Keratinocyte (primary cell): ENCODE measurements at regions not wholly inside any gene's neighbourhood (a gene's known extent, or its start where the extent isn't known, plus 50 kb on each side); places are given as distances from the start of the nearest gene placed in this dataset.

Experiments used
- DNase-seq: peaks from one replicate; pipeline ENCODE4 v3.0.0-alpha.2; 2011; ENCODE audit warnings: low read depth, missing footprints, low spot score
- FAIRE-seq: peaks from 2 replicates; lab custom pipeline; 2011; peaks lifted over from hg19 to GRCh38; lab: Jason Lieb, UNC
- H2AFZ ChIP-seq: 2 replicates; pipeline ENCODE4 v1.6.0; 2012; ENCODE audit warnings: low read length, control low read depth, inconsistent platforms; ENCODE audit not compliant: control insufficient read depth
- H3K27ac ChIP-seq: 2 replicates; pipeline ENCODE4 v1.5.1; 2011; ENCODE audit warnings: low read length; ENCODE audit not compliant: control insufficient read depth, insufficient read depth
- H3K27me3 ChIP-seq: 3 replicates; pipeline ENCODE4 v1.6.0; 2011; ENCODE audit warnings: low read length; ENCODE audit not compliant: control insufficient read depth, insufficient read depth; ENCODE audit errors: extremely low read depth
- H3K36me3 ChIP-seq, 2 experiments: 2 replicates in 1 of 2; 3 replicates in 1 of 2; pipeline ENCODE4 v1.5.1; 2011; ENCODE audit warnings: low read length in 2 of 2, mild to moderate bottlenecking in 1 of 2; ENCODE audit not compliant: control insufficient read depth in 2 of 2, insufficient read depth in 2 of 2; ENCODE audit errors: extremely low read depth in 1 of 2
- H3K4me1 ChIP-seq: 3 replicates; pipeline ENCODE4 v1.5.1; 2011; ENCODE audit warnings: low read length; ENCODE audit not compliant: control insufficient read depth, insufficient read depth; ENCODE audit errors: extremely low read depth
- H3K4me2 ChIP-seq: 3 replicates; pipeline ENCODE4 v1.6.0; 2011; ENCODE audit warnings: low read depth, low read length; ENCODE audit not compliant: control insufficient read depth, insufficient read depth; ENCODE audit errors: extremely low read depth
- H3K4me3 ChIP-seq, 3 experiments: fragments of 200-600 bp in 1 of 3; sonication (generic) in 1 of 3; 2 replicates in 2 of 3; 3 replicates in 1 of 3; pipeline ENCODE4 v1.5.1; 2011 to 2016; ENCODE audit warnings: low read length in 3 of 3, mild to moderate bottlenecking in 3 of 3, control low read depth in 2 of 3, inconsistent platforms in 1 of 3, low read depth in 1 of 3, mixed read lengths in 1 of 3, mixed run types in 1 of 3, moderate library complexity in 1 of 3; ENCODE audit not compliant: control insufficient read depth in 2 of 3, insufficient read depth in 2 of 3; ENCODE audit errors: extremely low read depth in 1 of 3
- H3K79me2 ChIP-seq: 2 replicates; pipeline ENCODE4 v1.6.0; 2012; ENCODE audit warnings: low read length; ENCODE audit not compliant: control insufficient read depth, insufficient read depth
- H3K9ac ChIP-seq: 3 replicates; pipeline ENCODE4 v1.6.0; 2011; ENCODE audit warnings: low read length; ENCODE audit not compliant: control insufficient read depth, insufficient read depth; ENCODE audit errors: extremely low read depth
- H3K9me1 ChIP-seq: 3 replicates; pipeline ENCODE4 v1.6.0; 2011; ENCODE audit warnings: low read length; ENCODE audit not compliant: control insufficient read depth, insufficient read depth; ENCODE audit errors: extremely low read depth
- H3K9me3 ChIP-seq: 2 replicates; pipeline ENCODE4 v1.5.1; 2012; ENCODE audit warnings: low read depth, low read length; ENCODE audit not compliant: control insufficient read depth
- H4K20me1 ChIP-seq: 3 replicates; pipeline ENCODE4 v1.6.0; 2011; ENCODE audit warnings: low read length; ENCODE audit not compliant: control insufficient read depth, insufficient read depth; ENCODE audit errors: extremely low read depth
- EZH2 ChIP-seq: IDR thresholded peaks from one replicate; pipeline ENCODE4 v1.6.1; 2012; ENCODE audit warnings: inconsistent platforms, mild to moderate bottlenecking, low read length, moderate library complexity
- dilution Hi-C: fragments of 300-500 bp; cut with MboI; formaldehyde crosslinking; loops from one replicate; pipeline ENCODE4 v1.7.0; 2020; ENCODE audit warnings: low sequenced_read_pairs; ENCODE audit not compliant: extremely low pct_ligation_motif_present
- TF ChIP-seq, protein P1 (sequence below), 3 experiments: IDR thresholded peaks in 1 of 3; conservative IDR thresholded peaks in 1 of 3; optimal IDR thresholded peaks in 1 of 3; 2 replicates in 2 of 3; 3 replicates in 1 of 3; pipeline versions ENCODE3 to v1.5.1; 2011; ENCODE audit warnings: low read length in 3 of 3, mild to moderate bottlenecking in 3 of 3, moderate library complexity in 2 of 3, control low read depth in 1 of 3, inconsistent platforms in 1 of 3; ENCODE audit not compliant: insufficient read depth in 2 of 3; ENCODE audit errors: extremely low read depth in 1 of 3

- dilution Hi-C loops = no loop called here
- Histone ChIP-seq H3K4me1 (no peaks in the 10 kb centered on the region), H3K9me1 (no peaks in the 10 kb centered on the region), H3K9me3 (no peaks in the 10 kb centered on the region), H3K4me3 (no peak overlapping the region), H2AFZ (no peak overlapping the region), H3K27me3 (no peaks in the 10 kb centered on the region), H3K79me2 (no peaks in the 10 kb centered on the region), H3K27ac (no peak overlapping the region), H4K20me1 (no peaks in the 10 kb centered on the region), H3K4me2 (no peak overlapping the region), H3K9ac (no peak overlapping the region), H3K36me3 (no peaks in the 10 kb centered on the region)
- TF ChIP-seq EZH2 = no peak
- TF ChIP-seq, protein P1, sequence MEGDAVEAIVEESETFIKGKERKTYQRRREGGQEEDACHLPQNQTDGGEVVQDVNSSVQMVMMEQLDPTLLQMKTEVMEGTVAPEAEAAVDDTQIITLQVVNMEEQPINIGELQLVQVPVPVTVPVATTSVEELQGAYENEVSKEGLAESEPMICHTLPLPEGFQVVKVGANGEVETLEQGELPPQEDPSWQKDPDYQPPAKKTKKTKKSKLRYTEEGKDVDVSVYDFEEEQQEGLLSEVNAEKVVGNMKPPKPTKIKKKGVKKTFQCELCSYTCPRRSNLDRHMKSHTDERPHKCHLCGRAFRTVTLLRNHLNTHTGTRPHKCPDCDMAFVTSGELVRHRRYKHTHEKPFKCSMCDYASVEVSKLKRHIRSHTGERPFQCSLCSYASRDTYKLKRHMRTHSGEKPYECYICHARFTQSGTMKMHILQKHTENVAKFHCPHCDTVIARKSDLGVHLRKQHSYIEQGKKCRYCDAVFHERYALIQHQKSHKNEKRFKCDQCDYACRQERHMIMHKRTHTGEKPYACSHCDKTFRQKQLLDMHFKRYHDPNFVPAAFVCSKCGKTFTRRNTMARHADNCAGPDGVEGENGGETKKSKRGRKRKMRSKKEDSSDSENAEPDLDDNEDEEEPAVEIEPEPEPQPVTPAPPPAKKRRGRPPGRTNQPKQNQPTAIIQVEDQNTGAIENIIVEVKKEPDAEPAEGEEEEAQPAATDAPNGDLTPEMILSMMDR (optimal IDR thresholded peaks at IDR 0.05 in 1 of 3, IDR thresholded peaks at IDR 0.05 in 1 of 3, conservative IDR thresholded peaks at IDR 0.05 in 1 of 3; ENCODE audit: extremely low read depth in 1 of 3, insufficient read depth in 2 of 3, low read length in 3 of 3) = no peak
- no peak for DNase-seq
- no peak for FAIRE-seq
Observed at GRCh38 chr7:49703881-49704280, 69.6 kb upstream of the VWC2 start.

GRCh38 chr7:49706106-49706505, 67.3 kb upstream of the VWC2 start:
- DNase-seq (no peak), FAIRE-seq (no peak)
- no peak overlapping the region for H3K4me3 ChIP-seq
- H3K4me2 ChIP-seq = no peak overlapping the region
- no peaks in the 10 kb centered on the region for H3K27me3 ChIP-seq
- H3K9ac ChIP-seq = no peak overlapping the region
- no peaks in the 10 kb centered on the region for H4K20me1 ChIP-seq
- dilution Hi-C loops = no loop called here
- no peak overlapping the region for H2AFZ ChIP-seq
- H3K9me1 ChIP-seq = no peaks in the 10 kb centered on the region
- H3K27ac ChIP-seq = no peak overlapping the region
- no peaks in the 10 kb centered on the region for H3K4me1 ChIP-seq
- no peaks in the 10 kb centered on the region for H3K79me2 ChIP-seq
- TF ChIP-seq, protein P1 (optimal IDR thresholded peaks at IDR 0.05 in 1 of 3, IDR thresholded peaks at IDR 0.05 in 1 of 3, conservative IDR thresholded peaks at IDR 0.05 in 1 of 3; ENCODE audit: extremely low read depth in 1 of 3, insufficient read depth in 2 of 3, low read length in 3 of 3) = no peak
- TF ChIP-seq EZH2 = no peak
- no peaks in the 10 kb centered on the region for H3K36me3 ChIP-seq
- H3K9me3 ChIP-seq = no peaks in the 10 kb centered on the region
